ENCODE measurements at regions not wholly inside any gene's neighbourhood (a gene's known extent, or its start where the extent isn't known, plus 50 kb on each side); places are given as distances from the start of the nearest gene placed in this dataset.
"Not testable (repeated sequence)": the region's sequence is repeated elsewhere in the genome, so short reads cannot be mapped to it uniquely, and the experiment has no call there.

- no peak overlapping the region for H3K27ac Mint-ChIP-seq
- no peaks in the 10 kb centered on the region for H3K4me1 Mint-ChIP-seq (ENCODE audit: low read depth)
- no peaks in the 10 kb centered on the region for H3K9me3 Mint-ChIP-seq
- no peaks in the 10 kb centered on the region for H3K36me3 Mint-ChIP-seq (ENCODE audit: low read depth)
- no peaks in the 10 kb centered on the region for H3K27me3 Mint-ChIP-seq
- no peak overlapping the region for H3K4me3 Mint-ChIP-seq
Observed at GRCh38 chr5:163706053-163706771, 200.8 kb downstream of the MAT2B start.

DNA sequence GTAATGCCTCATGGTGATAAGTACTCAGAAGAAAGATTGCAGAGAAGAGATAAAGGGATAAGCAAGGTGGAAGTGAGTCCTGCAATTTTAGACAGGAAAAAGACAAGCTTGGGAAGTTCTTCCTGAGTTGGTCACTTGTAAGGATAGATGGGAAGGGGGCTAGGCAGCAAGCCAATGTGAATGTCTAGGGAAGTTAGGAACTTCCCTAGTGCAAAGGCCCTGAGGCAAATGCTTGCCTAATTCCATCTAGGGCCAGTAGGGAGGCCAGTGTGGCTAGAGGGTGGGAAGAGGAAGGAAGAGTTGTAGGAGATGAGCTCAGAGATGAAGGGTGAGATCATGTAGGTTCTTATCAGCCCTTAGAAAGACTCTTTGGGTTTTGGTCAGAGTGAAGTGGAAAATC is 206.6 kb downstream of the MAT2B start:
- Mint-ChIP-seq H3K4me3 (no peak overlapping the region), H3K4me1 (ENCODE audit: low read depth) (no peaks in the 10 kb centered on the region), H3K27me3 (no peaks in the 10 kb centered on the region), H3K9me3 (peaks cover 7% of the 10 kb centered on the region), H3K36me3 (ENCODE audit: low read depth) (no peaks in the 10 kb centered on the region), H3K27ac (no peak overlapping the region)

DNA sequence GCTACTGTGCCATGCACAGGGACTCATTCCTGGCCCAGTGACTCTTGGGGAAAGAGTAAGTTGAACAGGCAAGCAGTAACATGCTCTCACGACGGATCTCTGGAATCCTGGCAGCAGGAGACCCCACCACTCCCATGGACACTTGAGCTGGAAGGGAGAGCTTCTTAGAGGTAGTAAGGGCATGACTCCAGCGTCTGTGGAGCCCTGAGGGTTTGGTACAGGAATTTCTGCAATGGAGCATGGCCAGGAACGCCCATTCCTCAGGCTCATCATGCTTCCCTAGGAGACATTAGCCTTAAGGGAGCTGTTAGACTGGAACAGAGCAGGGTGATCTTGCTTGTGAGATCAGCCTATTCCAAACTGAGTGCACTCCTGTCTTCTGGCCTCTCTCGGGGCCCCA is 212.9 kb downstream of the MAT2B start:
- H3K27me3 Mint-ChIP-seq = no peaks in the 10 kb centered on the region
- H3K36me3 Mint-ChIP-seq (ENCODE audit: low read depth) = no peaks in the 10 kb centered on the region
- no peak overlapping the region for H3K27ac Mint-ChIP-seq
- no peak overlapping the region for H3K4me3 Mint-ChIP-seq
- H3K9me3 Mint-ChIP-seq = peaks cover 7% of the 10 kb centered on the region
- no peaks in the 10 kb centered on the region for H3K4me1 Mint-ChIP-seq (ENCODE audit: low read depth)

- Mint-ChIP-seq H3K36me3 (ENCODE audit: low read depth) (no peaks in the 10 kb centered on the region), H3K4me3 (no peak overlapping the region), H3K4me1 (ENCODE audit: low read depth) (no peaks in the 10 kb centered on the region), H3K9me3 (no peaks in the 10 kb centered on the region), H3K27me3 (no peaks in the 10 kb centered on the region), H3K27ac (no peak overlapping the region)
Observed at GRCh38 chr5:163724305-163724704, 218.9 kb downstream of the MAT2B start.

DNA sequence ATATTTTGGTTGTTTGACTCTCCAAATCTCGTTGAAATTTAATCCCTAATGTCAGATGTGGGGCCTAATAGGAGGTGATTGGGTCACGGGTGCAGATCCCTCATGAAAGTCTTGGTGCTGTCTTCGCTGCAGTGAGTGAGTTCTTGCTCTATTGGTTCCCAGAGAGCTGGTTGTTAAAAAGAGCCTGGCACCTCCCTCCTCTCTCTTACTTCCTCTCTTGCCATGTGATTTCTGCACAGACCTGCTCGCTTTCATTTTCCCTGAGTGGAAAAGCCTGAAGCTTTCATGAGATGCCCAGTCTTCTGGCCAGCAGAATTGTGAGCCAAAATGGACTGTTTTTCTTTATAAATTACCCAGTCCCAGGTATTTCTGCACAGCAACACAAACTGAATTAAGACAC is 221.6 kb downstream of the MAT2B start:
- Mint-ChIP-seq H3K9me3 (no peaks in the 10 kb centered on the region), H3K36me3 (ENCODE audit: low read depth) (no peaks in the 10 kb centered on the region), H3K4me1 (ENCODE audit: low read depth) (no peaks in the 10 kb centered on the region), H3K27ac (no peak overlapping the region), H3K27me3 (no peaks in the 10 kb centered on the region), H3K4me3 (no peak overlapping the region)

GRCh38 chr5:163730206-163730756 is 224.9 kb downstream of the MAT2B start:
- H3K27ac Mint-ChIP-seq = no peak overlapping the region
- no peaks in the 10 kb centered on the region for H3K27me3 Mint-ChIP-seq
- H3K9me3 Mint-ChIP-seq = no peaks in the 10 kb centered on the region
- no peak overlapping the region for H3K4me3 Mint-ChIP-seq
- no peaks in the 10 kb centered on the region for H3K4me1 Mint-ChIP-seq (ENCODE audit: low read depth)
- no peaks in the 10 kb centered on the region for H3K36me3 Mint-ChIP-seq (ENCODE audit: low read depth)

GRCh38 chr5:163731256-163731655 is 225.8 kb downstream of the MAT2B start:
- H3K27ac Mint-ChIP-seq = no peak overlapping the region
- no peaks in the 10 kb centered on the region for H3K4me1 Mint-ChIP-seq (ENCODE audit: low read depth)
- H3K27me3 Mint-ChIP-seq = no peaks in the 10 kb centered on the region
- H3K36me3 Mint-ChIP-seq (ENCODE audit: low read depth) = no peaks in the 10 kb centered on the region
- no peaks in the 10 kb centered on the region for H3K9me3 Mint-ChIP-seq
- no peak overlapping the region for H3K4me3 Mint-ChIP-seq

- Mint-ChIP-seq H3K27ac (no peak overlapping the region), H3K4me3 (no peak overlapping the region), H3K36me3 (ENCODE audit: low read depth) (no peaks in the 10 kb centered on the region), H3K4me1 (ENCODE audit: low read depth) (no peaks in the 10 kb centered on the region), H3K27me3 (no peaks in the 10 kb centered on the region), H3K9me3 (no peaks in the 10 kb centered on the region)
Observed at GRCh38 chr5:163735069-163735468, 229.7 kb downstream of the MAT2B start.

GRCh38 chr5:163747586-163747985 is 242.2 kb downstream of the MAT2B start:
- Mint-ChIP-seq H3K36me3 (ENCODE audit: low read depth) (no peaks in the 10 kb centered on the region), H3K27ac (no peak overlapping the region), H3K9me3 (peaks cover 15% of the 10 kb centered on the region), H3K27me3 (no peaks in the 10 kb centered on the region), H3K4me3 (no peak overlapping the region), H3K4me1 (ENCODE audit: low read depth) (no peaks in the 10 kb centered on the region)

GRCh38 chr5:163748934-163749333 is 243.5 kb downstream of the MAT2B start:
- H3K4me3 Mint-ChIP-seq = no peak overlapping the region
- H3K36me3 Mint-ChIP-seq (ENCODE audit: low read depth) = no peaks in the 10 kb centered on the region
- no peak overlapping the region for H3K27ac Mint-ChIP-seq
- peaks cover 15% of the 10 kb centered on the region for H3K9me3 Mint-ChIP-seq
- H3K4me1 Mint-ChIP-seq (ENCODE audit: low read depth) = no peaks in the 10 kb centered on the region
- no peaks in the 10 kb centered on the region for H3K27me3 Mint-ChIP-seq

DNA sequence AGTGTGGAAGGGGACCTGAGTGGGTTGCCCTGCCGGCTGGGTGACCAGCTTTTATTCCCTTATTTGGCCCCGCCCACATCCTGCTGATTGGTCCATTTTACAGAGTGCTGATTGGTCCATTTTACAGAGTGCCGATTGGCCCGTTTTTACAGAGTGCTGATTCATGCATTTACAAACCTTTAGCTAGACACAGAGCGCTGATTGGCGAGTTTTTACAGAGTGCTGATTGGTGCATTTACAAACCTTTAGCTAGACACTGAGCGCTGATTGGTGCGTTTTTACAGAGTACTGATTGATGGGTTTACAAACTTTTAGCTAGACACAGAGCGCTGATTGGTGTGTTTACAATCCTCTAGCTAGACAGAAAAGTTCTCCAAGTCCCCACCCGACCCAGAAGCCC is 245.0 kb downstream of the MAT2B start:
- not testable (repeated sequence) for H3K27ac Mint-ChIP-seq; H3K36me3 Mint-ChIP-seq (ENCODE audit: low read depth); H3K4me3 Mint-ChIP-seq; H3K27me3 Mint-ChIP-seq; H3K4me1 Mint-ChIP-seq (ENCODE audit: low read depth)
- H3K9me3 Mint-ChIP-seq = peaks cover 15% of the 10 kb centered on the region

DNA sequence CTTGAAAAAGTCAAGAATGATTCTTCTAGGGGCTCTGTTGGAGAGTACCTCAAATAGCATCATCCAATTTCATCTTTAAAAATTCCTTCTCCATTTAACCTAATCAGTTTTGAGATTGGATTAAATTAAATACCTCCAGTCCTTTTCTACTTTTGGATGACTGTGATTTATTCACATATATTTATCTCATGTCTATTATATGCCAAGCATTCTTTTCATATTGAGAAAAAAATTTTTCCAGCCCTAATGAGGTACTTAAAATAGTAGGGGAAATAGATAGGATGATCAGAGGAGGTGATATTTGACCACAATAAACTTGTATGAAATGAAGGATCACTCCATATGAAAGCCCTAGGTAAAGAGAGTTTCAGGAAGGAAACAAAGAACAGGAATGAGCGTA is 250.1 kb downstream of the MAT2B start:
- Mint-ChIP-seq H3K27me3 (no peaks in the 10 kb centered on the region), H3K36me3 (ENCODE audit: low read depth) (no peaks in the 10 kb centered on the region), H3K27ac (no peak overlapping the region), H3K9me3 (peaks cover 13% of the 10 kb centered on the region), H3K4me3 (no peak overlapping the region), H3K4me1 (ENCODE audit: low read depth) (peaks cover 4% of the 10 kb centered on the region)

- no peaks in the 10 kb centered on the region for H3K36me3 Mint-ChIP-seq (ENCODE audit: low read depth)
- H3K4me3 Mint-ChIP-seq = no peak overlapping the region
- no peak overlapping the region for H3K27ac Mint-ChIP-seq
- H3K27me3 Mint-ChIP-seq = no peaks in the 10 kb centered on the region
- peaks cover 4% of the 10 kb centered on the region for H3K4me1 Mint-ChIP-seq (ENCODE audit: low read depth)
- H3K9me3 Mint-ChIP-seq = peaks cover 10% of the 10 kb centered on the region
Observed at GRCh38 chr5:163756170-163756569, 250.8 kb downstream of the MAT2B start.

DNA sequence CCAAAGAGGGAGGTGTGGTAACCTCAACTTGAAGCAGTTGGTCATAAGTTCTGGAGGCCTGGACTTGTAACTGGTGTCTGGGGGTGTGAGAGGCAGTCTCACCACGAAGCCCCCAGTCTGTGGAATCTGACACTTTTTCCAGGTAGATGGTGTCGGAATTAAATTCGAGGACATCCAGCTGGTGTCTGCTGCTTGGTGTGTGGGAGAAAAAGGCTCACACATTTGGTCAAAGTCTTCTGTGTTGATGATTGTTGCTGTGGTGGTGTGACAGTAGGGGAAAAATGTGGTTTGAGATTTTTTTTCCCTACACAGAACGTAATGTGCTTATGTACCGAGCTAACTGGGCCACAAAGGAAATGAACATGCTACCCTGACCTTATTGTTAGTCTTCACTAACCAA is 251.9 kb downstream of the MAT2B start:
- Mint-ChIP-seq H3K36me3 (ENCODE audit: low read depth) (no peaks in the 10 kb centered on the region), H3K4me3 (no peak overlapping the region), H3K4me1 (ENCODE audit: low read depth) (peaks cover 4% of the 10 kb centered on the region), H3K27me3 (no peaks in the 10 kb centered on the region), H3K27ac (no peak overlapping the region), H3K9me3 (peaks cover 6% of the 10 kb centered on the region)

GRCh38 chr5:163758283-163758711 is 252.9 kb downstream of the MAT2B start:
- H3K4me3 Mint-ChIP-seq = no peak overlapping the region
- H3K9me3 Mint-ChIP-seq = peaks cover 6% of the 10 kb centered on the region

More at GRCh38 chr5:163758283-163758711, 252.9 kb downstream of the MAT2B start:
- peaks cover 4% of the 10 kb centered on the region for H3K4me1 Mint-ChIP-seq (ENCODE audit: low read depth)
- no peaks in the 10 kb centered on the region for H3K27me3 Mint-ChIP-seq
- no peak overlapping the region for H3K27ac Mint-ChIP-seq
- no peaks in the 10 kb centered on the region for H3K36me3 Mint-ChIP-seq (ENCODE audit: low read depth)
